ENCODE measurements at regions not wholly inside any gene's neighbourhood (a gene's known extent, or its start where the extent isn't known, plus 50 kb on each side); places are given as distances from the start of the nearest gene placed in this dataset.
"Not testable (repeated sequence)": the region's sequence is repeated elsewhere in the genome, so short reads cannot be mapped to it uniquely, and the experiment has no call there.

GRCh38 chr20:25761596-25761995 lies 64.9 kb upstream of the ZNF337 start:
- DNase-seq (no peak), ATAC-seq (no peak)
- intact Hi-C loops (cut with DNase I), result no loop called here

- ATAC-seq; DNase-seq; intact Hi-C loops (cut with DNase I): not testable (repeated sequence)
Measured at GRCh38 chr20:25761046-25761445, 64.4 kb upstream of the ZNF337 start.

- peak; percentile 97 to 99 for ATAC-seq
- intact Hi-C loops (cut with DNase I), result no loop called here
- DNase-seq, result peak; percentile 41
Measured at GRCh38 chr20:25750765-25751696, 54.4 kb upstream of the ZNF337 start.

- intact Hi-C loops (cut with DNase I), result no loop called here
- ATAC-seq (peak in 1 of 2 donors; percentile 7), DNase-seq (no peak)
Measured at GRCh38 chr20:25750220-25750764, 53.6 kb upstream of the ZNF337 start.

- ATAC-seq, result no peak
- no peak for DNase-seq
- intact Hi-C loops (cut with DNase I), result no loop called here
Measured at GRCh38 chr20:25749649-25750048, 53.0 kb upstream of the ZNF337 start.

Small RNAs in the stretch of these regions (microRNA-seq; reads per million reads assigned to microRNA genes)
- gene MIR663A, result 0 reads per million in 2 donors
